H1 (cell line): ENCODE measurements at regions not wholly inside any gene's neighbourhood (a gene's known extent, or its start where the extent isn't known, plus 50 kb on each side); places are given as distances from the start of the nearest gene placed in this dataset.

Source experiments
- CTCF ChIA-PET: fragments of 300-600 bp; sonication (Branson Sonifier 250); formaldehyde crosslinking; loops from one replicate; lab custom pipeline; 2021; ENCODE audit not compliant: partially characterized antibody; lab: Charles Lee
- POLR2A ChIA-PET: fragments of 300-600 bp; sonication (Branson Sonifier 250); formaldehyde crosslinking; loops from one replicate; lab custom pipeline; 2021; ENCODE audit warnings: inconsistent platforms; ENCODE audit not compliant: partially characterized antibody; lab: Charles Lee
- DNase-seq, 2 experiments: peaks; one replicate each; pipeline versions ENCODE4 v3.0.0 to v3.0.0-alpha.2; 2010 to 2022; ENCODE audit warnings: low spot score in 2 of 2, low read depth in 1 of 2, mixed read lengths in 1 of 2
- FAIRE-seq: peaks from 2 replicates; lab custom pipeline; 2011; peaks lifted over from hg19 to GRCh38; lab: Jason Lieb, UNC
- H2AFZ ChIP-seq: 2 replicates; pipeline ENCODE4 v1.8.1; 2012; ENCODE audit warnings: low read length, inconsistent platforms
- H2AK5ac ChIP-seq: 2 replicates; pipeline ENCODE4 v1.6.1; 2013; ENCODE audit warnings: low read depth, low read length
- H2BK120ac ChIP-seq: replicated peaks from 2 replicates; pipeline ENCODE3; 2013; ENCODE audit warnings: low read depth, low read length, inconsistent platforms
- H2BK12ac ChIP-seq: 2 replicates; pipeline ENCODE4 v1.6.1; 2013; ENCODE audit warnings: low read depth, low read length
- H2BK15ac ChIP-seq: 2 replicates; pipeline ENCODE4 v1.6.1; 2013; ENCODE audit warnings: low read length
- H2BK20ac ChIP-seq: 2 replicates; pipeline ENCODE4 v1.6.1; 2013; ENCODE audit warnings: low read length
- H2BK5ac ChIP-seq: 2 replicates; pipeline ENCODE4 v1.6.1; 2013; ENCODE audit warnings: low read depth, low read length
- H3K14ac ChIP-seq: 2 replicates; pipeline ENCODE4 v1.6.1; 2013; ENCODE audit warnings: inconsistent platforms; ENCODE audit not compliant: insufficient read length
- H3K18ac ChIP-seq: 2 replicates; pipeline ENCODE4 v1.6.1; 2013; ENCODE audit warnings: low read length; ENCODE audit errors: extremely low read depth
- H3K23ac ChIP-seq: 2 replicates; pipeline ENCODE4 v1.6.1; 2013; ENCODE audit warnings: inconsistent platforms; ENCODE audit not compliant: insufficient read length
- H3K23me2 ChIP-seq: 2 replicates; pipeline ENCODE4 v1.6.1; 2013; ENCODE audit warnings: low read depth, low read length
- H3K27ac ChIP-seq: 2 replicates; pipeline ENCODE4 v1.6.1; 2011; ENCODE audit warnings: low read depth, low read length, inconsistent platforms
- H3K27me3 ChIP-seq, 4 experiments: replicated peaks in 1 of 4; 1 replicate in 1 of 4; 2 replicates in 3 of 4; pipeline versions ENCODE4 v1.6.1 to v1.8.1; 2011 to 2013; ENCODE audit warnings: low read length in 3 of 4, mild to moderate bottlenecking in 3 of 4, inconsistent platforms in 2 of 4, mixed read lengths in 2 of 4, moderate library complexity in 1 of 4; ENCODE audit not compliant: control insufficient read depth in 3 of 4, insufficient read depth in 3 of 4; ENCODE audit errors: extremely low read depth in 1 of 4
- H3K36me3 ChIP-seq, 4 experiments: 2 replicates each; pipeline versions ENCODE4 v1.6.1 to v1.8.1; 2011 to 2013; ENCODE audit warnings: mild to moderate bottlenecking in 4 of 4, low read length in 3 of 4, moderate library complexity in 2 of 4, control low read depth in 1 of 4, inconsistent platforms in 1 of 4; ENCODE audit not compliant: insufficient read depth in 4 of 4, control insufficient read depth in 2 of 4
- H3K4ac ChIP-seq: replicated peaks from 2 replicates; pipeline ENCODE3; 2013; ENCODE audit warnings: low read length, low read depth, mixed read lengths, inconsistent platforms; ENCODE audit not compliant: insufficient read length
- H3K4me1 ChIP-seq, 4 experiments: replicated peaks in 1 of 4; 1 replicate in 1 of 4; 2 replicates in 3 of 4; pipeline versions ENCODE4 v1.6.1 to v1.8.1; 2011 to 2013; ENCODE audit warnings: low read length in 3 of 4, inconsistent platforms in 2 of 4, mixed read lengths in 1 of 4; ENCODE audit not compliant: insufficient read depth in 4 of 4, control insufficient read depth in 3 of 4
- H3K4me2 ChIP-seq, 2 experiments: 2 replicates each; pipeline versions ENCODE4 v1.6.1 to v1.8.1; 2011 to 2013; ENCODE audit warnings: low read depth in 2 of 2, low read length in 2 of 2, control low read depth in 1 of 2, inconsistent platforms in 1 of 2, mild to moderate bottlenecking in 1 of 2; ENCODE audit not compliant: insufficient read depth in 1 of 2
- H3K4me3 ChIP-seq, 4 experiments: fragments of 200-600, 300-600 bp in 1 of 4; sonication (generic), shearing (Covaris generic), sonication (Bioruptor Twin) in 1 of 4; 2 replicates each; pipeline versions ENCODE4 v1.5.1 to v1.8.1; 2011 to 2016; ENCODE audit warnings: low read length in 4 of 4, low read depth in 3 of 4, control low read depth in 2 of 4, inconsistent platforms in 2 of 4, mild to moderate bottlenecking in 2 of 4, mixed read lengths in 1 of 4, moderate library complexity in 1 of 4; ENCODE audit not compliant: insufficient read depth in 2 of 4; ENCODE audit errors: extremely low read depth in 1 of 4
- H3K56ac ChIP-seq: replicated peaks from 2 replicates; pipeline ENCODE3; 2013; ENCODE audit warnings: low read depth, mild to moderate bottlenecking, mixed read lengths, low read length, inconsistent platforms; ENCODE audit not compliant: insufficient read length
- H3K79me1 ChIP-seq: 2 replicates; pipeline ENCODE4 v1.6.1; 2013; ENCODE audit warnings: low read depth, low read length, control low read depth
- H3K79me2 ChIP-seq, 2 experiments: 2 replicates each; pipeline versions ENCODE4 v1.6.1 to v1.8.1; 2012 to 2013; ENCODE audit warnings: low read length in 2 of 2, mild to moderate bottlenecking in 2 of 2, inconsistent platforms in 1 of 2; ENCODE audit not compliant: insufficient read depth in 2 of 2, control insufficient read depth in 1 of 2
- H3K9ac ChIP-seq, 4 experiments: replicated peaks in 1 of 4; 1 replicate in 1 of 4; 2 replicates in 3 of 4; pipeline versions ENCODE4 v1.6.1 to v1.8.1; 2011 to 2013; ENCODE audit warnings: low read depth in 3 of 4, low read length in 3 of 4, control low read depth in 2 of 4, mild to moderate bottlenecking in 2 of 4, moderate library complexity in 2 of 4, inconsistent platforms in 1 of 4; ENCODE audit errors: extremely low read depth in 1 of 4
- H3K9me3 ChIP-seq, 2 experiments: 2 replicates each; pipeline versions ENCODE4 v1.6.1 to v1.8.1; 2012 to 2013; ENCODE audit warnings: mild to moderate bottlenecking in 2 of 2, moderate library complexity in 2 of 2, control low read depth in 1 of 2, inconsistent platforms in 1 of 2, low read depth in 1 of 2, low read length in 1 of 2, mixed read lengths in 1 of 2; ENCODE audit not compliant: insufficient read depth in 2 of 2
- H4K20me1 ChIP-seq, 2 experiments: replicated peaks in 1 of 2; 2 replicates each; pipeline versions ENCODE3 to v1.8.1; 2011 to 2013; ENCODE audit warnings: inconsistent platforms in 2 of 2, low read length in 2 of 2, mild to moderate bottlenecking in 1 of 2; ENCODE audit not compliant: insufficient read depth in 2 of 2, control insufficient read depth in 1 of 2
- H4K5ac ChIP-seq: 2 replicates; pipeline ENCODE4 v1.6.1; 2013; ENCODE audit warnings: low read length, low read depth, mixed read lengths, inconsistent platforms; ENCODE audit not compliant: insufficient read length
- H4K8ac ChIP-seq: 2 replicates; pipeline ENCODE4 v1.8.0; 2013; ENCODE audit warnings: mild to moderate bottlenecking, moderate library complexity, low read length, inconsistent platforms; ENCODE audit not compliant: insufficient read depth; ENCODE audit errors: extremely low read depth
- H4K91ac ChIP-seq: replicated peaks from 2 replicates; pipeline ENCODE3; 2013; ENCODE audit warnings: low read length, mixed read lengths, inconsistent platforms; ENCODE audit not compliant: insufficient read length
- GTF2F1 ChIP-seq: IDR thresholded peaks from 2 replicates; pipeline ENCODE4 v1.6.1; 2012; ENCODE audit warnings: low read depth, low read length, improper control_type of control experiment, borderline replicate concordance
- HDAC2 ChIP-seq, 2 experiments: fragments of 300-600 bp in 1 of 2; sonication (generic) in 1 of 2; IDR thresholded peaks; 2 replicates each; pipeline ENCODE4 v1.6.1; 2011 to 2012; ENCODE audit warnings: low read depth in 2 of 2, low read length in 2 of 2, mild to moderate bottlenecking in 2 of 2, moderate library complexity in 2 of 2, borderline replicate concordance in 1 of 2, inconsistent platforms in 1 of 2
- KDM1A ChIP-seq: fragments of 200-600, 300-600 bp; sonication (generic); IDR thresholded peaks from 2 replicates; pipeline ENCODE4 v1.7.1; 2016; ENCODE audit warnings: mild to moderate bottlenecking, low read length, borderline replicate concordance
- MAFK ChIP-seq: IDR thresholded peaks from 2 replicates; pipeline ENCODE4 v1.6.1; 2012; ENCODE audit warnings: low read depth, mild to moderate bottlenecking, improper control_type of control experiment, low read length
- POU5F1 ChIP-seq: IDR thresholded peaks from 2 replicates; pipeline ENCODE4 v1.6.1; 2011; ENCODE audit warnings: low read depth, mild to moderate bottlenecking, low read length, moderate library complexity
- SIN3A ChIP-seq, 2 experiments: IDR thresholded peaks in 1 of 2; conservative IDR thresholded peaks in 1 of 2; 2 replicates each; pipeline ENCODE4 v1.6.1; 2011 to 2012; ENCODE audit warnings: low read length in 2 of 2, improper control_type of control experiment in 1 of 2, low read depth in 1 of 2, mild to moderate bottlenecking in 1 of 2
- SP2 ChIP-seq: IDR thresholded peaks from 2 replicates; pipeline ENCODE4 v1.6.1; 2012; ENCODE audit warnings: mild to moderate bottlenecking, low read length, inconsistent platforms
- SRF ChIP-seq: IDR thresholded peaks from 2 replicates; pipeline ENCODE4 v1.6.1; 2011; ENCODE audit warnings: mild to moderate bottlenecking, low read depth, low read length, moderate library complexity
- TAF7 ChIP-seq: optimal IDR thresholded peaks from 2 replicates; pipeline ENCODE3; 2011; ENCODE audit warnings: low read depth, mild to moderate bottlenecking, inconsistent platforms, low read length, moderate library complexity, borderline replicate concordance
- TEAD4 ChIP-seq: IDR thresholded peaks from 2 replicates; pipeline ENCODE4 v1.6.1; 2012; ENCODE audit warnings: low read depth, low read length, inconsistent platforms, mixed read lengths
- ZNF274 ChIP-seq: IDR thresholded peaks from 2 replicates; pipeline ENCODE4 v1.7.0; 2012; ENCODE audit warnings: low read length, borderline replicate concordance; ENCODE audit errors: extremely low read depth
- WGBS, 2 experiments: shearing (Covaris generic) in 1 of 2; methylation state at CpG; one replicate each; pipeline versions ENCODE4 v1.1.6 to v1.1.7; 2013 to 2015; ENCODE audit warnings: low lambda C conversion rate in 2 of 2, mixed read lengths in 2 of 2, inconsistent platforms in 1 of 2, low coverage in 1 of 2, missing lambda C conversion rate in 1 of 2; ENCODE audit not compliant: insufficient replicate concordance in 2 of 2, insufficient coverage in 1 of 2, insufficient read length in 1 of 2; ENCODE audit errors: extremely low coverage in 1 of 2, missing lambda C conversion rate in 1 of 2; 5-methylcytosine and 5-hydroxymethylcytosine counted together
- TF ChIP-seq, protein P1 (sequence below), 3 experiments: IDR thresholded peaks; 1 replicate in 2 of 3; 2 replicates in 1 of 3; pipeline versions ENCODE4 v1.5.1 to v1.6.1; 2011; ENCODE audit warnings: low read length in 3 of 3, mild to moderate bottlenecking in 3 of 3, inconsistent platforms in 2 of 3, low read depth in 1 of 3, moderate library complexity in 1 of 3; ENCODE audit not compliant: insufficient read depth in 1 of 3; ENCODE audit errors: control extremely low read depth in 1 of 3

- Histone ChIP-seq H3K79me1 (no peaks in the 10 kb centered on the region), H3K9ac (no peak overlapping the region), H2AFZ (no peak overlapping the region), H3K23me2 (no peaks in the 10 kb centered on the region), H2BK20ac (no peak overlapping the region), H3K27ac (no peak overlapping the region), H4K5ac (no peak overlapping the region), H3K36me3 (no peaks in the 10 kb centered on the region), H4K8ac (no peak overlapping the region), H3K56ac (no peak overlapping the region), H3K79me2 (no peaks in the 10 kb centered on the region), H4K20me1 (no peaks in the 10 kb centered on the region), H3K23ac (no peak overlapping the region), H2AK5ac (no peak overlapping the region), H3K4me2 (no peak overlapping the region), H3K27me3 (no peaks in the 10 kb centered on the region), H3K18ac (no peak overlapping the region), H2BK15ac (no peak overlapping the region), H3K4me1 (no peaks in the 10 kb centered on the region), H3K4me3 (no peak overlapping the region), H3K9me3 (0 out of 4 replicates have a peak, but pooled peaks cover 0 to 2% of the 10 kb centered on the region in 2 experiments), H3K4ac (no peak overlapping the region), H4K91ac (no peak overlapping the region), H3K14ac (no peak overlapping the region), H2BK120ac (no peak overlapping the region), H2BK12ac (no peak overlapping the region), H2BK5ac (no peak overlapping the region)
- ChIA-PET POLR2A (no interaction called here), CTCF (interaction anchor here (0.6 to 2.1 kb wide), 2 partner anchors 8 to 1411 kb away, joined by 3 to 6 read pairs; no protein-coding TSS in a partner anchor)
- 93% methylated on average over 6 of the region's 6 CpGs; no CpG with 5 or more reads in 1 of the 2 experiments for WGBS, 2 experiments
- no peak for DNase-seq
- no peak for FAIRE-seq
- TF ChIP-seq SRF (no peak), ZNF274 (no peak), POU5F1 (no peak), SIN3A (conservative IDR thresholded peaks at IDR 0.05 in 1 of 2, IDR thresholded peaks at IDR 0.05 in 1 of 2; ENCODE audit: low read depth in 1 of 2, low read length in 2 of 2) (no peak), TAF7 (no peak), KDM1A (no peak), TEAD4 (no peak), SP2 (no peak), GTF2F1 (no peak), HDAC2 (IDR thresholded peaks at IDR 0.05; ENCODE audit: borderline replicate concordance in 1 of 2, low read depth in 2 of 2, low read length in 2 of 2) (no peak), MAFK (no peak)
- TF ChIP-seq, protein P1, sequence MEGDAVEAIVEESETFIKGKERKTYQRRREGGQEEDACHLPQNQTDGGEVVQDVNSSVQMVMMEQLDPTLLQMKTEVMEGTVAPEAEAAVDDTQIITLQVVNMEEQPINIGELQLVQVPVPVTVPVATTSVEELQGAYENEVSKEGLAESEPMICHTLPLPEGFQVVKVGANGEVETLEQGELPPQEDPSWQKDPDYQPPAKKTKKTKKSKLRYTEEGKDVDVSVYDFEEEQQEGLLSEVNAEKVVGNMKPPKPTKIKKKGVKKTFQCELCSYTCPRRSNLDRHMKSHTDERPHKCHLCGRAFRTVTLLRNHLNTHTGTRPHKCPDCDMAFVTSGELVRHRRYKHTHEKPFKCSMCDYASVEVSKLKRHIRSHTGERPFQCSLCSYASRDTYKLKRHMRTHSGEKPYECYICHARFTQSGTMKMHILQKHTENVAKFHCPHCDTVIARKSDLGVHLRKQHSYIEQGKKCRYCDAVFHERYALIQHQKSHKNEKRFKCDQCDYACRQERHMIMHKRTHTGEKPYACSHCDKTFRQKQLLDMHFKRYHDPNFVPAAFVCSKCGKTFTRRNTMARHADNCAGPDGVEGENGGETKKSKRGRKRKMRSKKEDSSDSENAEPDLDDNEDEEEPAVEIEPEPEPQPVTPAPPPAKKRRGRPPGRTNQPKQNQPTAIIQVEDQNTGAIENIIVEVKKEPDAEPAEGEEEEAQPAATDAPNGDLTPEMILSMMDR (IDR thresholded peaks at IDR 0.05; ENCODE audit: control extremely low read depth in 1 of 3, insufficient read depth in 1 of 3, low read depth in 1 of 3, low read length in 3 of 3), result no peak
These were observed 111.0 kb upstream of the RAP2B start for GRCh38 chr3:153050978-153051377.
